ENCODE measurements at regions not wholly inside any gene's neighbourhood (a gene's known extent, or its start where the extent isn't known, plus 50 kb on each side); places are given as distances from the start of the nearest gene placed in this dataset.

DNA sequence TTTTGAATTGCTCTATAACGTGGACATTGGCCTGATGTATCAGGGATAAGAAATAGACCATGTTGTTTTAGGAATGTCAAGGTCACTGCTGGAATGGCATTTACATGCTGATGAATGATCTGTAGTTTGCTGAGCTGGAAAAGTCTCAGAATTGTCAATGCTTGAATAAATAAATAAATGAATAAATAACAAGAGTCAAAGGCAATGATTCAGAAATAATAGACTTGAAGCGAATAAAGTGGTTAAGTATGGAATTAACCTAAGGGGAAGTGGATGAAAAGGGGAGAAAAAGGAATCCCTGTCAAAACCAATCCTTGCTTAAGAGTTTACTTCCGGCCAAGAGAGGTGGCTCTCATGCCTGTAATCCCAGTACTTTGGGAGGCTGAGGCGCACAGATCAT, 1620.0 kb downstream of the SUCLG1 start:
- no peak for DNase-seq

DNA sequence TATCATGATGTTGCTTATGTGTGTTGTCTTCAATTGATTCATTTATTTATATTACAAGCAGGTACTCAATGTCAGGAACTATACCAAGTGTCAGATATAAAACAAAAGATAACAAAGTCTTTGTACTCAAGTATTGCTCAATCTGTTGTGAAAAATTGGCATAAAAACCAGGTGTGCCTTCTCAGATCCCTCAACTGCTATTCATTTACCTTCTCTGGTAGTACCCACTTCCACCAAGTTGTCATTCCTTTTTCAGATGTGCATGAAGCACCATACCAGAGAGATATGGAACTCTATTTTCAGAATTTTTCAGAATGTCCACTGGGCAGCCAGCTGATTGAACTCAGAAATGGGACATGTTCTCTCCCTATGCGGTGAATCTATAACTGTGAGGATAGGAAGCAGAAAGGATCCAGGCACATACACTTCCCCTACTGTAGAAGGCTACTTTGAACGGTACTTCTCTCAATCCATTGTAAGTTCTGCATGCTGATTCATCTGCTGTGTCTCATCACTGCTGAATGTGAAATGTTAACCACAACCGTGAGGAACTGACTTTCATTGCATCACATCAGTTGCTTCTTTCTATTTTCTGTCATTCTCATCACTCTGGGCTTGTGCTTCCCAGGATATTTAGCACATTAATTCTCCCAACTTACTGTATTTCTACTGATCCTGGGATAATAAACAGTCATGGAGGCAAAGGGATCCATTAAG, 1621.3 kb downstream of the SUCLG1 start:
- no peak for DNase-seq

DNA sequence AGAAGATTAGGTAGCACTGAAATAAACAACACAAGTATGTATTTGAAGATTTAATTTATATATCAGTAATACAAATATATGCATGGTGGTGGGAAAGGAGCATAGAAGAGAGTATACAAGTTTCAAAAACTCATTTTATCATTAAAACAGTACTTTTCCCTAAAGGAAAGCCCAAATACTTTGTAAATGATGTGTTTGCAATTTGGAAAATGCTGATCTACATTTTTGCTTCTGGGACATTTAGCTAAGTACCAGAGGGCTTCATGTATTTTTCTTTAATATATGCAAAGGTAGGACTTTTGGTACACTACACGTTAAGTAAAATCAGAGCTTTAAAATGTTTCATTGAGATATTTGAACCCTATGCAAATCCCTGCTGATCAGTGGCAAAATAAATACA, 1624.2 kb downstream of the SUCLG1 start:
- no peak for DNase-seq

DNA sequence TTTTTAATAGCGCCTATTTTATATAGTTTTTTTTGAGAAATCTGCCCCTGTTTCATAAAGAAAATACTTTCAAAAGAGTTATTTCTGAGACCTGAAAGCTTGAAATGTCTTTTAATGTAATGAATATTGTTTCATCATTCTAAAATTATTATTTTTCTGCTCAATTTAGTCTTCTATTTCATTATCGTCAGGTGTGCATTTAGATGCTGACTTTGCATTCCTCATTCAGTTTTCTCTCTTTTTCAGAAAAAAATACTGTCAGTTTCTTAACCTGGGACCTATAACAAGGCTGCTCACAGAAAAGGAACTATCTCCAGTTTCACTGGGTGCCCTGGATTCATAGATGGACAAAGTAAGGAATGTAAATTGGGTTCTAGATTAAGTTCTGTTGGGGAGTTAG, 1631.7 kb downstream of the SUCLG1 start:
- DNase-seq = no peak

DNA sequence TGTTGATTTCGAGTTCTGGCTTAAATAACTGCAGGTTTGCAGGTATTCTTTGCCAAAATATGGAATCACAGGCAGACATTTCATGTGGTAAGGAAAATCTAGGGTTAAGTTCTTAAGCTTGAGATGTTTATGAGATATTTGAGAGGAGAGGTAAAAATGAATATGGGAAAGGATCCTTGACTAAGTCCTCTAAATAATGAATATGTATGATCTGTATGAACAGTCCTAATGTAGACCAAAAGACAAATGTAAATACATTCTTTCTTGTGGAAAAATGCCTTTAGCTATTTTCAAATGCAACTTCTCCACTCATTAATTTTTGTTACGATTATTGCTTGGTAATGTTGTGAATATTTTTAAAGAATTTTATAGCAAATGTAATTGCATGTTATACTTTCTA, 1632.6 kb downstream of the SUCLG1 start:
- no peak for DNase-seq

DNA sequence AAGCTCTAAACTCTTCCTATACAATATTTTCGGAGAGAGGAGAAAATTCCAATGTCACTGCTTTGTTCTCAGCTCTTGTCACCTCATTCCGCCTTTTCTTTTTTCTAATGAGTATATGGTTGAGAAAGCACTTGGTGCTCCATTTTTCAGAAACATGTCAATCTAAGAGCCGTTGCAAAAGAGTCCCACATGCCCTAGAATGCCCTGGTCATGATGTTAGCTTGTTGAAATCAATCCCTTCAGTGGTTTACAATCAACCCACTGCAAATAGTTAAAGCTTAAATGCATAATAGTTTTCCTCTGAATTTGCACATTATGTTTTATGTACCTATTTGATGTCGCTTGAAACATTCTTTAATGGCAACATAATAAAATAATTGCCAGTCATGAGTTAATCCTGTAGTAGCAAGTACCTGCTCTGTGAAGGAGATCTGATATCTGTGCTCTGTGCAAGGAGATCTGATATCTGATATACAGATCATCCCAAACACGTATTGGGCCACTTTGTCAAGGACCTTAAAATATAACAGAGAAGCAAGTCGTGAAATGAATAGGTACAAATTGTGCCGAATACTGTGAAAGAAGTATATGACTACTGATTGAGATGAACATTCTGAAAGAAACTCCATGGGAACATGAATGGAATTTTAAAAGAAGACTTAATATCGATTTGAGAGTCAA, 1633.5 kb downstream of the SUCLG1 start:
- no peak for DNase-seq

DNA sequence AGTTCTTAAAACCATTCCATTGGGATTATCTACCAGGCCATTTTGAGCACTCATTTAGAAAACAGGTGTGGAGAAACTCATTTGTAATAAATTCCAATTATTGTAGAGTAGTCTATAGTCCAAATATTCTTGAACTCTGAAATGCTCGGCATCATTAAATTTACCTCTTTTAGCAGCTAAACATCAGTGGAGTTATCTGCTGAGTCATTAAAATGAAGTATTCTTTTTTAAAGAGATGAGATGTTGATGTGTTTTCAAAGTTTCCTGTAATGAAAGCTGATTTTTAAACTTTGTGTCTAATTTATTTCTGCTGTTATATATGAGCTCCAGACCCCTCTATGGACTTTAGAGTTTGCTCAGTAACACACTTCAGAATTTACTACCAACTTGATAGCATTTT, 1635.2 kb downstream of the SUCLG1 start:
- DNase-seq = no peak

DNA sequence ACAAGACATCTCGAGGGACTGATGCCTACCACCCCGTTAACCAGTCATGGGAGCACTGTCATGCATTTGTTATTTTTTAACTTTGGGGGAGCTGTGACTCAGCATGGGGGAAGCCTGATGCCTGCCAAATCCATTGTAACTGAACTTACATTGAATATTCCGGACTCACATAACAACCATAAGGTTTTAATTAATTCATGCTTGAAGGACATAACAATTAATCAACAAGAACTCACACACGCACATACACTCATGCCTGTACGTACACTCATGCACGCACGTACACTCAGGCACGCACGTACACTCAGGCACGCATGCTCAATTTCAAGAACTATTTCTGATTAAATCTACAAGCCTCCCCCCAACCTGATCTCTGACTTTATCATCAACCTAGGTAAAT, 1639.1 kb downstream of the SUCLG1 start:
- no peak for DNase-seq

DNA sequence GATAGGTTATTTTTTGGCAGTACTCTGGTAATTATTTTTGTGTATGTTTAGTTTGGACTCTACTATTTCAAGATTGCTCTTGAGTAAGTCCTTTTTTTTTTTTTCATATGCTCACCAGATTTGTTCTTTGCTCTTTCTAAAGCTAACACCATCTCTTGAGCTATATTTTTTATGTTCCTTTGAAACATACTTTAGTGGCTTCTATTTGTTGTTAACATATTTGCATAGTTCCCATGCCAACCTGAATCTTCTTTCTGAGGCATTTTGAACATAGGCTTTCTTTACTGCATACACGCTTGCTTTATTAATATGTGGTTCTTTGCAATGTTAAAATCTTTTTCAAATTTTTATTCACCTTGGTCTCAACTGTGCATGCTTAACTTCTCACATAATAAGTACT, 1644.9 kb downstream of the SUCLG1 start:
- no peak for DNase-seq

DNA sequence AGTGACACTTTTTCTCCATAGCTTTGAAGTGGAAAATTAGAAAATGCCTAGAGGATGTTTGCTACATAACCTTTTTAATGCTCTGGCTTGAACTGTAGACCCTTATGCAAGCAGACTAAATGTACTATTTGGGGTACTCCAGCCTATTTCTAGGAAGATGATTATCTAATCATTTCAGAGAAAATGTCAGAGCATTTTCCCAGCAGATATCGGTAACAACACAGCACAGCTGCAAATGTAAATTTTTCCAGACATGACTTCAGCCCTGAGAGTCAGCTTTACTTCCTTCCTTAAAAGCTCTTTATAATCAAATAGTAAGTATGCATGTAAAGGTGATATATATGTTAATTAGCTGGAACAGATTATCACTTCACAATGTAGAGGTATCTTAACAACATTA, 1647.1 kb downstream of the SUCLG1 start:
- DNase-seq = no peak

DNA sequence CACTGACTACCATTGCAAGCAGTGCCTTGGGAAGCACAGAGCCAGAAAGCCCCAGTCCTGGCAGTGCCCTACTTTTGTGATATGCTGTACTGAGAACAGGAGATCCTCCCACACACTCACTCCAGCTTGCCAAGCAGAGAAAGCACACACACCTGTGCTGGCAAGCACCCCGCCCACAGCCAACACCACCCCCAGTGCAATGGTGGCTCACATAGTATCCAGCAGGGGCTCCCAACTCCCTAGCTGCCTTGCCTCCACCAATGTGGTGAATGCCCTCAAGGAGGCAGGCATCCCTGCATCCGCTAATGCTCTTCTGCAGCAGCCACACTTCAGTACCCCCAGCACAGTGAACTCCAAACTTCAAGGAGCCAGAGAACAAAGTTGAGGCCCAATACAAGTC, 1655.8 kb downstream of the SUCLG1 start:
- no peak for DNase-seq

DNA sequence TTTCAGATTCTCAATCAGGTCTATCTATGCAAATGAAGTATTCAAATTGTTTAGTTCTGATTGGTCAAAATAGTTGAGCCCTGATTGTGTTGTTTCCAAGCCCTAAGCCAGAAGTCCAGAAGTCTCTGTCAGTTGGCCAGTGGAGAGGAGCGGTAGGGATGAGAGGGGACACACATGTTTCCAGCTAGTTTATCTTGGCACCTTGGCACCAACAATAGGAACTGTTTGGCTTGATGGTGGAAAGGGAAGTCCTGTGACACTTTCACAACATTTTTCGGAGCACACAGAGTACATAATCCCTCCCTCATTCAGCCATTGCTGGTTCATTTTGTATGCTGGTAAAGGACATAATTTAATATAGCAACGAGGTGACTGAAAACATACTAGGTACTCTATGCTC, 1661.6 kb downstream of the SUCLG1 start:
- DNase-seq = no peak

DNA sequence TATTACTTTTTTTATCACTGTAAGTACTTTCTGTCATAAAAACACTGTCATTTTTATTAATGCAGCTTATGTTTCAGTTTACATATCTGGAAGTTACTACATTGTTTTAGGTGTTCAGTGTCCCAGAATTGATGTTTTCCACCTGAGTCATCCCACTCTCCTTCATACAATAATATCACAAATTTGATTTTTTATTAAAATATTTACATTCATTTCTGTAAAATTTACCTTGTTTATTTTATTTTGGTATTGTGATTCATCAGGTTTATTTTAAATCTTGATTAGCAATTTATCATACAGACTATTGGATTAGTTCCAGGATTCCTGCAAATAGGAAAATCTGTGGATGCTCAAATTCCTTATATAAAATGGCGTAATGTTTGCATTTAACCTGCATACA, 1662.9 kb downstream of the SUCLG1 start:
- DNase-seq = no peak

DNA sequence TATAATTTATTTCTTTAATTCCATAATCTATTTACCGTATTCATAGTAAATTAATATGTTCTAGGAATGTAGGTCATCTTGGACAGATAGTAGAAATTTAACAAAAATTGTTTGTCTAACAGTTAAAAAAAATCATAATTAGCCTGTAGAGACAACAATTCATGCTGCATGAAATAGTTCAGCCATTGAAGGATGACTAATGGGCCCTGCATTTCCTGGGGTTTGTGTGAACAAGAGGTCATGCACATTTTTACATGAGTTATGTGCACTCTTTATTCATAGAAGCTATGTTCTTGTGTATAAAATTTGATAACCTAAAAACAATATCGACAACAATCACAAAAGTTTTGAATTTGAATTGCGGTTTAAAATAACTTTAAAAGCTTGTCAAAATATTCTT, 1663.6 kb downstream of the SUCLG1 start:
- no peak for DNase-seq

DNA sequence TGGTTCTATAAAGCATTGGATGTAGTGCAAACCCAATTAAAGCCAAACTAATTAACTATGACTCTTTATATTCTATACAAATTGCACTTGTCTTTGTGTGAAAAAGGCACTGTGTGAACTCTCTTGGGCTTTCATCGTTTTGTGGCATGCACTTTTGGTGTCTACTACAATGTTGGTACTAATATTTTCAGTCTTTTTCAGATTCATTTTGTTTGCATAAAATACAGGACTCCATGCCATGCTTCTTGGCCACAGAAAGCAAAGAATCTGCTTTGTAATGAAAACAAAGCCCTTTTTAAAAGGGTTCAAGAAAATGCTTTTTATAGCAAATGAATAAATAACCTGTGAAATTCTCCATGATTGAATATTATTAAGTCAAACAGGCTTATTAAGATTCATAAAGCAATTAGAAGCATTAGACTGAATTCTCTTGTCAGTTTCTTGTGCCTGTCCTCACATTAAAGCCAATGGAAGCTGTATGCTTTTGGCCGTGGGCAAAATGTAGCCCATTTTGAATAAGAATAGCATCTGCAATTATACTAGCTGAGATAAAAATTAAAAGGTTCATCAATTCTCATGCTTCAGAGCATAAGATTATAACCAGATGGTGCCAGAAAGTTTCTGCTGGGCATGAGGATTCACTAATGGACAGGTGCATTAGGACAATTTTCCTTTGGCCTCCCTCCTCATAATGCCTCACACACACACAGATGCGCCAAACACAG, 1665.2 kb downstream of the SUCLG1 start:
- no peak for DNase-seq

DNA sequence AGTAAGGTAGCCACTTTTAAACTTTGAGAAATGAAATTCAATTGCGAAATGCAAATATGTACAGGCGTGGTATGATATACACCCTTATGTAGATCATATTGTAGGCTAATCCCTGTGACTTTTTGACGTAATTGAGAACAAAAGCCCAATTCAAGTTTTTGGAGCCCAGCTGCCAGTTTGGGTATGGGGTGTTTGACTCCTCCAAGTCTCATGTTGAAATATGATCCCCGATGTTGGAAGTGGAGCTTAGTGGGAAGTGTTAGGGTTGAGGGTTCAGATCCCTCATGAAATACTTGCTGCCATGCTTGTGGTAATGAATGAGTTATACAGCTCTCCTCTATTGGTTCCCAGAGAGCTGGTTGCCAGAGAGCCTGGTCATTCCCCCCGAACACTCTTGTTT, 1666.8 kb downstream of the SUCLG1 start:
- DNase-seq = no peak

DNA sequence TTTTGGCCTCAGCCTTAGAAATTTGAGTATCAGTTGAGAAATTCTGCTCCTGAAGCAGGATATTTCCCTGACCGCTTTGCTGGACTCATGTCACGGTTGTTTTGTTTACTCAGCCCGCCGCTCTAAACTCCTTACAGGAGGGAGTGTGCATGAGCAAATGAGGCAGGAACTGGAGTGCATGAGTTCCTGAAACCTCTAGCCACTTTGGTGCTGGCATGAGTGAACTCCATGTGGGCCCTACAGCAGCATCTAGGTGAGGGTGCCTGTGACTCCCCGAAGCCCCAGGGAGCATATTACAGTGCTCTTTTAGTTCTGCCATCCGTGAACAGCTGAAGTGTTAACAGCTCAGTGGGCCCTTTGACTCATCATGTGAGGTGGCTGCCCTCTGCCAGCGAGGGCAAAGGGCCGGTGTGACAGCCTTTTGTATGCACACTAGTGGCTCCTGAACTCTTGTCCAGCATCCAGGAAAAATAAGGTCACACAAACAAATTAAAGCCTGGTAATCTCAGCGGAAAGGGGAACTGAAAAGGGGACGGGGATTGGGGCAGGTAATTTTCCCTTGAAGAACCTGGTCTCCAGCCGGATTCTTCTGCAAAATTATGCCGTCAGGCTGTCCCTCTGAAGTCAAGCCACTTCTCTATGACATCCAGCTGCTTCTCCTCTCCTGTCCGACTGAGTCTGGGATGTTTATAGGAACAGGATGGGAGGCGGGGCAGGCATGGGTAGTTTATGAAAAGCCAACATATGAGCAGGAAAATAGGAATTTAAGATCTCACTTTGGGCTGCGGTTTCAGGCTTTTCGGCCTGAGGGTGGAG, 1668.7 kb downstream of the SUCLG1 start:
- no peak for DNase-seq

DNA sequence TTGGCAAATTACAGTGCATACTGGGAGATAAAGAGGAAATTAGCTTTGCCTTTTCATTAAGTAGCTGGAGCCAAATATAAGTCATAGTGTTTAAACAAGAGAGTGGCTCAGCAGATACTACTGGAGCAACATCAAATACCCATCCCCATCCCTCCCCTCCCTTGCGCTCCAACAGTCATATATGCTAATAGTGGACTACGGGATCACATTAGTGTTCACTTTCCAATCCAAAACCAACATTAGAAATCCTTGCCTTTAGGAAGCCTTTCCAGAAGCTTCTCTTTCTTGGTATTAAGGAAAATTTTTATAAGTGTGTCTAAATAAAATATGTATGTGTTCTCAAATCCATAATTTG, 1669.3 kb downstream of the SUCLG1 start:
- DNase-seq = no peak

DNA sequence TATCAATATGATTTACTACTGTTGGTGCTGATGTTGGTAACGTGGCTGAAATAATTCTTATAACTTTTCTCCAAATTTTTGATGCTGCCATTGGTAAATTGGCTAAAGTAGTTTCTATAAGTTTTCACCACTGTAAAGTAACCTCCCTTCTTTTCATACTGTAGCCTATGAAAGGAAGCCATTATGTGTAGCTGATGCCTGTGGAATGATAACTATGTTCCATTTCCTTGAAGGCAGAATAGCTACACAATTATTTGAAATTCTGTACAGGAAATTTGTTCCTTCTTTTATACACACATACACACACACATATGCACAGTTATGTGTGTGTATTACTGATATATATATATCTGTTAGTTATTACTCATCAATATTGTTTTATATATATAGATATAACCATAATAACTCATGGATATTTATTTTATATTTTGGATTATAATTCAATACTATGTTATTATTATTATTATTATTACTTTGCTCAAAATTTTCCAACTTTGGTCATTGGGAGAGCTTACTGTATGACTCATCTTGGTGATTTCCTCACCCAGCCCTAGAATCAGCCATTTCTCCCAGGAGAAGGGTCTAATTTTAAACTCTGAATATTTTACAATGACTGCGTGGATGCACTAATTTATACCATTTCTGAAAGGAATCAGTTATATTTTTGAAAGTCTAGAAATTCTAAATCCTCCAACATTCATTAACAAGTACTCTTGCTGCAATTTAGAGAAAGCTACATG, 1677.7 kb downstream of the SUCLG1 start:
- DNase-seq = no peak

DNA sequence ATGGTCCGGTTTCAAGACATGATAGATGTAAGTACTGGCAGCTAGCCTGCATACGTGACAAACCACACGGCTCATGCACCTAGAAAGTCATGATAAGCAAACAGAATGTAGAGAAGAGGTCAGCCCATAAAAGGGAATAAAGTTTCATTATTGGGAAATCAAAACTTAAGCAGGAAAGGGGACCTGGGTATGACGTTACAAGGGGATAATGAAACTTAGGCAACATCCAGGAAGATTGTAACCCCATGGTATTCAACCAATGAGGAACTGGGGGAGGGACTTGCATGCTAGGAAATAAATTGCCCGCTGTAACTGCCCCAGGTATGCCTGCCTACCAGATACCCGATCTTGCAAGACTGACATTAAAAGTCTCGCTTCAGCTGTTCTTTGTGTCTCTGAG, 1679.0 kb downstream of the SUCLG1 start:
- DNase-seq = no peak

DNA sequence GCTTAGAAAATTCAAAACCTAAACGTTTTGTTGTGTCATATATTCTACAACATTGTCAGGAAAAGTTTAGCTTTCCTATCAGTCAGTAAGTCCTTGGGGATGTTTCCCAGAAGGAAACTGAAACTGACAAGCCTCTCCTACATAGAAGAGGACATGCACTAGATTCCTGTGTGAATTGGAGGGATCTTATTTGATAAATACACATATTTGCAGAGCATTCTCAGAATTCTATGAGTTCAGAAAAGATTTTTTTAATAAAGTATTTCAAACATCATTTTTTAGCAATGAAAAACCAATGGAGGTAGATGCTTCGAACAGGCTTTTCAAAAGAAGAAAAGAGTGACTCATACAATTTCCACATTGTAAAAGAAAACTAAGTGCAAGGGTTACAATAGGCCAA, 1706.7 kb downstream of the SUCLG1 start:
- DNase-seq = no peak

DNA sequence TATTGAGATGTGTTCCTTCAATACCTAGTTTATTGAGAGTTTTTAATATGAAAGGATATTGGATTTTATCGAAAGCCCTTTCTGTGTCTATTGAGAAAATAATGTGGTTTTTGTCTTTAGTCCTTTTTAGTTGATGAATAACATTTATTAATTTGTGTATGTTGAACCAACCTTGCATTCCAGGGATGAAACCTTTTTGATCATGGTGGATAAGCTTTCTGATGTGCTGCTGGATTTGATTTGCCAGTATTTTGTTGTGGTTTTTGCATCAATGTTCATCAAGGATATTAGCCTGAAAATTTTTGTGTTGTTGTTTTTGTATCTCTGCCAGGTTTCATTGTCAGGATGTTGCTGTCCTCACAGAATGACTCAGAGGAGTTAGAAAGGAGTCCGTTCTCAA, 1710.4 kb downstream of the SUCLG1 start:
- DNase-seq = no peak

DNA sequence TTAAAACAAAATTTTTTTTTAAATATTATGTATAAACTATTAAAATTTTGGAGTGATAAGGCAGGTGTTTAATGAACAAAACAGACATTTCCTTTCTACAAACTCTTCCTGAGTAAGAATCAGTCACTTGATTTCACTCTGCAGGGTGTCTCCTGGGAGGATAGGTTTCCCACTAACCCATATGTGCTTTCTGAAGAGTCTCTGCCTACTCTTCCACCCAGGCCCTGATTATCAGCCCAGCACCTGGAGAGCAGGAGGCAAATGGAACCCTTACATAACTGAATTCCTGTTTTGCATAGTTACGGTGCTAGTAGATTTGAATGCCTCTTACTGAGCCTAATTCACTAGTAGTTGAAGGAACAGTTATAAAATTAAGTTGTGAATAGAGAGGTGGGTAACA, 1718.6 kb downstream of the SUCLG1 start:
- DNase-seq = no peak

Data from NCI-H187 (cell line).